GM21529 (cell line): ENCODE measurements at regions not wholly inside any gene's neighbourhood (a gene's known extent, or its start where the extent isn't known, plus 50 kb on each side); places are given as distances from the start of the nearest gene placed in this dataset.

Experiments used
- ATAC-seq: cut with Tn5 transposase; IDR thresholded peaks from one replicate; pipeline ENCODE4 v1.9.1; 2021; ENCODE audit not compliant: unreplicated experiment

DNA sequence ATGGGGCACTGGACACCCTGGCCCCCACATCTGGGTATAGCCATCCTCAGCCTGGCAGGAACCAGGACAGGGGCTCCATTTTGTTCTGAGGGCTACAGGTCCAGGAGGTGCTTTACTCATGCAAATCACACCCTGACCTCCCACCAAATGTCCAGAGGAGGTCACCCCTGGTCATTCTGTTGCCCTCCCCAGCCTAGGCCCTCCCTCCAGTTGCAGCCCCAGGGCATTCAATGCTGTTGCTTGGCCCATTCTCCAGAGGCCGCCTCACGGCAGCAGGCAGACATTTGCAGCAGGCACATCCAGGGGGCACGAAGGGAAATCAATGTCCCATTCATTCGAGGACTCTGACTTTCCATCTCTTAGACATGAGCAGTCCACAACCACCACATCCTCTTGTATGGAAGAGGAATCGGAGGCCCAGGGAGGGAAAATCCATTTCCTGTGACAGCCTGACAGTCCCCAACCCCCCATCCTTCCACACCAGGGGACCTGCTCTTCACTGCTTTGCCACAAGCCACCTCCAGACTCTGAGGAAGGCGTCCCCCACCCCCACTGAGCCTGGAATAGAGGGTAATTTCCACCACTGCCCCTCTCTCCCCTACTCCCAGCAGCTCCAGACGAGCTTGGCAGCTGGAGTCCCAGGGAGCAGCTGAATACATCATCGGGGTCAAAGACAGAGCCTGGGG is 76.2 kb upstream of the UNC5B start:
- ATAC-seq: no peak

GRCh38 chr10:71137701-71138100 is 74.7 kb upstream of the UNC5B start:
- ATAC-seq: no peak

GRCh38 chr10:71138166-71138830 is 74.1 kb upstream of the UNC5B start:
- ATAC-seq: no peak

- ATAC-seq: no peak
Observed at GRCh38 chr10:71141528-71141927, 70.8 kb upstream of the UNC5B start.

DNA sequence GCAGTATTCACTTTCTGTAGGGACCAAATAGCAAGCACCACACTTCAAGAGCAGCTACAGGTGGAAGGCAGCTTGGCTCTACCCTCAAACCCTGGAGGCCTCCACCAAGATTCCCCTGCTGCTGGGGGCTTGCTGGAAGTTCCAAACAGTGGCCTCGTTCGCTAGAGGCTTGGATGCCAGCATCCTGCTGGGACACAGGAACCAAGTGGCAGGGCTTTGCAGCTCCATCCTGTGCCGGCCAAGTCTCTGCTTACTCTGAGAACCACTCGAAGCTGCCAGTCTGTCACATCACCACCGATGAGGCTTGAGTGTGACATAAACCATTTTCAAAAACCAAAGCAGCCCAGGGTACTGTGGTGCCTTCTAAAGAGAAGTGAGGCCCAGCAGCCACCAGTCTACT is 69.2 kb upstream of the UNC5B start:
- ATAC-seq: no peak

- no peak for ATAC-seq
Observed at GRCh38 chr10:71143610-71144009, 68.8 kb upstream of the UNC5B start.

- no peak for ATAC-seq
Observed at GRCh38 chr10:71144824-71145223, 67.5 kb upstream of the UNC5B start.

DNA sequence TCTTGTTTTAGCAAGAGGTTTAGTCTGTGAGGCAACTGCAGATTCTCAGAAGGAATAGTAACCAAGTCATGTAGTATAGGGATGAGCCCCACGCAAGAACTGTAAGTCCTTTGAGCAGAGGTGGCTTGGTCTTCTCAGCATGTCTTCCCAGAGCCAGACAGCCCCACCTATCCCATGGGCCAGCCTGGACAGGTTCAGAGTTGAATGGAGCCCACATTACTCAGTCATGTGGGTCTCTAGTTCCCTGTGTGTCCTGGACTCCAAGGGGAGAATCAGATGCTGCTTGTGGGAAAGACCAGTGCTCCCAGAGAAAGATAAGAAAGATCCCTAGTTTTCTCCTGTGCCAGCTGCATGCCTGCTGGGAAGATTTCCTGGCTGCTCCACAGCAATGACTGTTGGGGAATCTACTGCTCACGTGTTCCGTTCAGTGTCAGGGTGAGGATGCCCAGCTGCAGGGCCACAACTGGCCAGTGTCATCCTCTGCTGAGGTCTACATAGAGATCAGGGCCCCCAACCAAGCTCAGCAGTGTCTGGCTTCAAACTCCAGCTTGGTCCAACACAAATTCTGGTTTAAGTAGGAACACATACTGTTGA is 66.9 kb upstream of the UNC5B start:
- no peak for ATAC-seq

DNA sequence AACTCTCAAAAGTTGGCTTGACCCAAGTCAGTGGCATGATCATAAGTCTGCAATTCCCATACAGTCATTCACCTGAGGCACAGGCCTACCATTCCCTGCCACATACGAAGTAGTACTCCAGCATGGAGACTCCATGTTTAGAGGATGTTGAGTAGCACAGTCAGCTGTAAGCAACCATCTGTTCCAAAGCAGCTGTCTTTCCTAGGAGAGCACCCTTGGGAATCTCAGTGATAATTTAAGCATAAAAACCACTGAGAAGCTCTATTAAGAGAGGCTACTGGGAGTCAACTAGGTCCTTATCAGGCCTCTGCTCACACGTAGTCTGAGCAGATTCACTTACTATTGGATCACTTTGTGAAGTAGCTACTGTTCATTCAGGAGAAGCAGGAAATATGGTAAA is 61.6 kb upstream of the UNC5B start:
- ATAC-seq: no peak

- ATAC-seq: no peak
Observed at GRCh38 chr10:71152043-71152442, 60.3 kb upstream of the UNC5B start.

DNA sequence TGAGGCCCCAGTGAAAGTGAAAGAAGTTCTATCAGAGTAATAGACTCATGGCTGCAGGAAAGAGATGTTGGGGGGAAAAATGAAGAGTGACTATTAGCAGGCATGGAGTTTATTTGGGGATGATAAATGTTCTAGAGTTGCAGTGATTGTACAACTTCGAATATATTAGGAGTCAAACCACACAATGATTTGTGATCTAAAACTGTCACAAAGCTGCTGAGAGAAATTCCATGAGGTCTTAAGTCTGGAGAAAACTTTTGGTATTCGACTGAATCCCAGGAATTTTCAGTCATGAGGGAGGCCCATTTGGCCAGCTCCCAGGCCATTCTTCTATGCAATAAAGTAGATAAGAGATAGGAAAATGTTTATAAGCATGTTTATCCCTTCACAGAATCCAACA is 55.9 kb upstream of the UNC5B start:
- no peak for ATAC-seq

DNA sequence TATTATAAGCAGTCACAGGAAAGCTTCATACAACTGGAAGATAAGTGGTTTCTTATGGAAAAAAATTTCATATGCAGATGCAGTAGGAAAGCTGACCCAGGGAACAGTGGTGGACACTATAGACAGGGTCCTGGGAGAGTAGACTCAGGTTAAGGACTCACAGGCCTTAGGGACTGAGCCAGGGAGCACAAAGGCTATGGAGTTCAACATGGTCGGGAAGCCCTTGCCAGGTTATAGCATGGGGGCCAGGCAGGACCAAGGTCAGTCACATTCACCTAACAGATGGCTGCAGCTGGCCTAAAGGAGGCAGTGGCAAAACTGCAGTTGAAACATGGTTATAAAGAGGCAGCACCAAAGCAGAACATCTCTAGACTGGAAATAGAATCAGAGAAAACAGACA is 54.9 kb upstream of the UNC5B start:
- ATAC-seq: no peak

GRCh38 chr10:71158251-71158650 is 54.1 kb upstream of the UNC5B start:
- ATAC-seq: no peak

DNA sequence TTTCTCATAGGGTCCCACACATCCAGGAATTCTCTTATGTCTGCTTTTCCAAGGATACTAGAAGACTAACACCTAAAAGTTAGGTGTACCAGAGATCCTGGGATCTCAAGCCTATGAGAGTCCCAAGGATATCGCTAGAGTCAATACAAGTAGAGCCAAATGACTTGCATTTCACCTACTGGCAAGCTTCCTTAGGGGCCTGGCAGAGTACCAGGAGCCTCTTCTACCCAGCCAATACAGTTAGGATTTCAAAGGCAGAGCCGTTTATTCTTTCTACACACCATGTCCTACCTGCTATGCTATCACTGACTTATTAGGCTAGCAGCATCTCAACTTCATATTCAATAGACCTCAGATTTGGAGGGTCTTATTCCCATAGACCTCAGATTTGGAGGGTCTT is 53.5 kb upstream of the UNC5B start:
- no peak for ATAC-seq

- ATAC-seq: no peak
Observed at GRCh38 chr10:71159892-71160291, 52.5 kb upstream of the UNC5B start.

DNA sequence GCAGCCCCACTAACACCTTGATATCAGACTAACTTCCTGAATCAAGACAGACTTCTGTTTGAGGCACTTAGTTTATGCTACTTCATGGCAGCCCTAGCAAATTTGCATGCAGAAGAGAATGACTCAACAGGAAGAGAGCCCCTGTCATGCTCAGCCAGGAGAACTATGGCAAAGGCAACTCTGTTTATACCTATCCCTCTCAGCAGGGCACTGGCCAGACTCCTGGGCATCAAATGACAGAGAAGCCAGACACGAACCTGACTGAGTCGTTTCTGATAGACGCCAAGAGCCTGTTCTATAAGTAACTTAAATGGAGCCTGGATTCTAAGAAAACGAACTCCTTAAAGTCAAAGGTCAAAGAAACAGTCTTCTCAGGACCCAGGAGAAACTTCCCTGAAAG is 50.9 kb upstream of the UNC5B start:
- ATAC-seq: no peak
